Pons (tissue), 1 donor: ENCODE measurements at regions not wholly inside any gene's neighbourhood (a gene's known extent, or its start where the extent isn't known, plus 50 kb on each side); places are given as distances from the start of the nearest gene placed in this dataset.
A peak's percentile ranks its signal among the peaks of the same experiment; 100 is the strongest.

Source experiments
- DNase-seq: peaks from one replicate; pipeline ENCODE4 v3.0.0-alpha.2; 2016; ENCODE audit warnings: low spot score

DNA sequence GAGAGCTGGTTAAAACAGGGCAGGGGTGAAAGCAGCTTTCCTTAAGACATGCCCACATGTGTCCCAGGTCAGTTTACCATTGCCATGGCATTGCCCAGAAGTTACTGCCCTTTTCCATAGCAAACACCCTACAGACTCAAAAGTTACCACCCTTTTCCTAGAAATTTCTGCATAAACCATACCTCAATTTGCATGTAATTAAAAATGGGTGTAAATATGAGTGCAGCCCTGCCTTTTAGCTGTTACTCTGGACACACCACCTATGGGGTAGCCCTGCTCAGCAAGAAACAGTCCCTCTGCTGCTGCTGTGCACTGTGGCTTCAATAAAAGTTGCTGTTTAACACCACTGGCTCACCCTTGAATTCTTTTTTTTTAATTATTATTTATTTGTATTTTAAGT, 168.5 kb upstream of the C16orf82 start:
- DNase-seq: no peak

GRCh38 chr16:26901196-26901861, 165.4 kb upstream of the C16orf82 start:
- no peak for DNase-seq

DNA sequence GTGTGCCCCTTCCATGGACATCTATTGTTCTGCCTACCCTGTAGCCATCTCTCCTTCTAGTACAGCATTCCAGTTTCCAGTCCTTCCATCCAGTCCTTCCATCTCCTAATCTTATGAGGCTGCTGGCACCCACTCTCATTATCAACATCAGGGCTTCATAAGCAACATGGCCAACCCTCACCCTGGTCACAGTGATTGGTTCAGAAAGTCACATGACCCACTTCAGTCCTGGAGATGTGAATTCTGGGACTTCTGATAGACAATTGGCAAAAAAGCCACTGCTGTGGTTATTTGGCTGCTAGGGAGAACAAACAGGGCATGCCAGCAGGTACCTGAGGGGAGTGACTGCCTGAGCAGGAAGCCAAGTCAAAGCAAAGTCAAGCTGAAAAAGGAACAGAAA, 164.7 kb upstream of the C16orf82 start:
- DNase-seq: no peak

DNA sequence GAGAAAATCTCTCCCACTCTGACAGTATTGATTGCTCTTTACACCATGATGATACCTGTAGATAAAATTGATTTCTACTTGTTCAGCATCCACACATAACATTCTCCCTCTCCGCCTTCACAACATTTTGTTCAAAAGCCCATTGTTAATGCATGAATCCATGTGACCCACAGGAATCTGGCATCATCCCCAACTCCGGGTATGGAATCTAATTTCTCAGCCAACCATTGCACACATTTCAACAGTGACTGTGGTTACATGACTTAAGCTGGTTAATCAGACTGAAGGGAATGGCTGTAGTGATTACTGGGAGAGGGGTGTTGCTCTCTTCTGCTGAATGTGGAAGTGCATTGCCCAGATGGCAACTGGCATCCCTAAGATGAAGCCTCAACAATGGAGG, 161.4 kb upstream of the C16orf82 start:
- DNase-seq: peak; percentile 60

- DNase-seq: no peak
These were observed 157.1 kb upstream of the C16orf82 start for GRCh38 chr16:26909623-26910022.

DNA sequence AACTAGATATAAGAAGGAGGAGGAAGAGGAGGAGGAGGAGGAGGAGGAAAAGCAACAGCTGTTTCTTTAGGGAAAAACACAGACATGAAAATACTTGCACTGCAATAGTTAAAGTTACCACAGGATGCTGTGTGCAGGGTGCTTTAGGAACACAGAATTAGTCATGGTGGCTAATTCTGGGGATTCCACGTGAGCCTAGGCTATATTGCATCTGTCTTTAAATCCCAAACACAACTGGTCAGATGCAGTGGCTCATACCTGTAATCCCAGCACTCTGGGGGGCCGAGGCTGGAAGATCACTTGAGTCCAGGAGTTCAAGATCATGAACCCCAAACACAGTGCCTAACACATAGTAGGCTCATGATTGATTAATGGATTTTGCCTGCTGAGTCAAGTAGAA, 155.3 kb upstream of the C16orf82 start:
- no peak for DNase-seq

GRCh38 chr16:26913851-26914250, 152.9 kb upstream of the C16orf82 start:
- peak; percentile 7 for DNase-seq

DNA sequence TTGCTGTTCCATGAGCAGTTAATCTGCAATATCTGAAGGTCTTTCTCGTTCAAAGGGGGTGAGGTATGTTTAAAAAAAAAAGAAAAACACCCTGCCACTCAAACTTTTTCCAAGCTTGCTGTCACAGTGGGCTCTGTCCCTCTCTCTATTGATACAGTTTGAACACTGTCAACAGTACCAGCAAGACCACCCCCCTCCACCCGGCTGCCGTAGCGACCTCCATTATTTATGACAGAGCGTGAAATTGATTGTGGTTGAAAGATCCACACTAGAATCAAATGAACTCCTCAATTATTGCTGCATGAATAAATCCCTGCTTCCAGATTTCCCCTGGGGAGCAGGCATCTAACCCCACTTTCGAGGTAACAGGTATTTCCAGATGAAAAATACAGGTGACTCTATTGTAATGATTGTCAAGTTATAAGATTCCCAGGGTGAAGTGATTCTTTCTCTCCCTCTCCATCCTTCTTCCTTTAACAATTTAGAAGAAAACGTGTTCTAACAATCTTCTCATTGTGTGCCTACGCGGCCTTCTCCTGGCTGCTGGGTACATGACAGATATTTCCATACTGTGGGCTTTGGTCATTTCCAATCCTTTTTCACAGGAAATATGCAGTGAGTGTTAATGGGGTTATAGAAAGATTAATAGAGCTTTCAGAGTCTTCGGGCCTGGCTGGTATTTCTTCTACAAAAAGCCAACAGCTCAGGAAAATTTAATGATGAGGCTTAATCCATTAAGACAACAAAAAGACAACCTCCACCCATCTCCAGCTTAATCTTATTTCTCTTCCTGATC, 135.7 kb upstream of the C16orf82 start:
- no peak for DNase-seq

- DNase-seq: no peak
These were observed 116.1 kb upstream of the C16orf82 start for GRCh38 chr16:26950636-26951035.

GRCh38 chr16:26951950-26952349, 114.8 kb upstream of the C16orf82 start:
- DNase-seq: no peak

DNA sequence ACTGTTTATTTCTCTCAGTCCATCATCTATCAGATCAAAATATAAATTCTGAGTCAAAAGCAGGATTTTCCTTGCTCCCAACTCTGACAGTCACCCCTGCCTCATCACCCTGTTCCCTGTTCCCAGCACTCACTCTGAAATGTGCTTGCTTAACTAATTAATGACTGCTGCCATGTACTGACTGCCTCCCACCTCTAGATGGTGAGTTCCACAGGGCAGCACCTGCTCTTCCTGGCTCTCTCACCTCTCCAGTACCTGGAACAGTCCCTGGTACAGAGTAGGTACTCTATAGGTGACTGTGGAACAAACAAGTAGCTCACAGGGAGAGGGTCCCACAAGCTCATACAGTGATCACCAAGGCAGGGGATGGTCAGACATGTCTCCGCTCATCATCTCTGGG, 114.3 kb upstream of the C16orf82 start:
- no peak for DNase-seq

DNA sequence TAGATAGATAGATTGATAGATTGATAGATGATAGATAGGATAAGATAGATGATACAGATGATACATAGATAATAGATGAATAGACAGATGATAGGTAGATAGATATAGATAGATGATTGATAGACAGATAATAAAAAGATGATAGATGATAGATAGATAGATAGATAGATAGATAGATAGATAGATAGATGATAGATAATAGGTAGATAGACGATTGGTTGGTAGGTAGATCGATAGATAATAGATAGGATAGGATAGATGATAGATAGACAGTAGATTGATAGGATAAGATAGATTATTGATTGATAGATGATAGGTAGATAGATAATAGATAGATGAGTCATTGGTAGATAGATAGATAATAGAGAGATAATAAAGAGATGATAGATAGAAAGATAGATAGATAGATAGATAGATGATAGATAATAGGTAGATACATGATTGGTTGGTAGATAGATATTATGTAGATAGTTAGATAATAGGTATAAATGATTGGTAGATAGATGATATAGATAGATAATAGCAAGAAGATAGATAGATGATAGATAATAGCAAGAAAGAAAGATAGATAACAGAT, 109.4 kb upstream of the C16orf82 start:
- DNase-seq: no peak

DNA sequence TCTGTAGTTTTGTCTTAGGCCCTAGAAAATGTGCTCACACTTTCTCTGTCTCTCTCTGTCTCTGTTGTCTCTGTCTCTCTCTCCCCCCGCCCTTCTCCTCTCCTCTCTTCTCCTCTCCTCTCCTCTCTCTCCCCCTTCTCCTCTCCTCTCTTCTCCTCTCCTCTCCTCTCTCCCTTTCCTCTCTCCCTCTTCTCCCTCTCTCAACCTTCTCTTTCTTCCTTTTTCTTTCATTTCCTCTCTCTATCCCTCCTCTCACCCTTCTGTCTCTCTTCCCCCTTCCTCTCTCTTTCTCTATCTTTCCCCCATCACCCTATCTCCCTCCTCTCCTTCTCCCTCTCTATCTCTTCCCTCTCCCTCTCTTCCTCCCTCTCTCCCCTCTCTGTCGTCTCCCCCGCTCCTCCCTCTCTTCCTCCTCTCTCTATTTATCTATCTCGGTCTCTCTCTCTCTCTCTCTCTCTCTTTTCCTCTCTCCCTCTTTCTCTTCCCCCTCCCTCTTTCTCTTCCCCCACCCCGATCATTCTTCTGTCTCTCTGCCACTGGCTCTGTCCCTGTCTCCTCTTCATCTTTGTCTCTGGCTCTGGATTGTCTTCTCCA, 107.2 kb upstream of the C16orf82 start:
- DNase-seq: no peak

DNA sequence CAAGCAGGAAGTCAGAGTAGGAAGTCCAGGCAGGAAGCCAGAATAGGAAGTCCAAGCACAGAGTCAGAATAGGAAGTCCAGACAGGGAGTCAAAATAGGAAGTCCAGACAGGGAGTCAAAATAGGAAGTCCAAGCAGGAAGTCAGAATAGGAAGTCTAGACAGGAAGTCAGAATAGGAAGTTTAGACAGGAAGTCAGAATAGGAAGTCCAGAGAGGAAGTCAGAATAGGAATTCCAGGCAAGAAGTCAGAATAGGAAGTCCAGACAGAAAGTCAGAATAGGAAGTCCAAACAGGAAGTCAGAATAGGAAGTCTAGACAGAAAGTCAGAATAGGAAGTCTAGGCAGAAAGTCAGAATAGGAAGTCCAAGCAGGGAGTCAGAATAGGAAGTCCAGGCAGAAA, 105.3 kb upstream of the C16orf82 start:
- DNase-seq: no peak

GRCh38 chr16:26963109-26963508, 103.6 kb upstream of the C16orf82 start:
- no peak for DNase-seq

DNA sequence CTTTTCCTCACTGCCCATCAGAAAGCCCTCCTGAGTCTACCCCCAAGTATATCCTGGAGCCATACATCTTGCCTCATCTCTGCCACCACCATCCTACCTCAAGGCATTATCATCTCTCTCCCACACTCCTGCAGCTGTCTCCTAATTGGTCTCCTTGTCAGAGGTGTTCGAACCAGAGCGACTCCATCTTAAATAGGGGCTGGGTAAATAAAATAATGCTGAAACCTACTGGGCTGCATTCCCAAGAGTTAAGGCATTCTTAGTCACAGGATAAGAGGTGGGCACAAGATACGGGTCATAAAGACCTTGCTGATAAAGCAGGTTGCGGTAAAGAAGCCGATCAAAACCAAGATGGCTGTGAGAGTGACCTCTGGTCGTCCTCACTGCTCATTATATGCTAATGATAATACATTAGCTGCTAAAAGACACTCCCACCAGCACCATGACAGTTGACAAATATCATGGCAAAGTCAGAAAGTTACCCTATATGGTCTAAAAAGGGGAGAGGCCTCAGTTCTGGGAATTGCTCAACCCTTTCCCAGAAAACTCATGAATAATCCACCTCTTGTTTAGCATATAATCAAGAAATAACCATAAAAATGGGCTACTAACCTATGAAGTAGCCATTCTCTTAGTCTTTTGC, 97.0 kb upstream of the C16orf82 start:
- no peak for DNase-seq

DNA sequence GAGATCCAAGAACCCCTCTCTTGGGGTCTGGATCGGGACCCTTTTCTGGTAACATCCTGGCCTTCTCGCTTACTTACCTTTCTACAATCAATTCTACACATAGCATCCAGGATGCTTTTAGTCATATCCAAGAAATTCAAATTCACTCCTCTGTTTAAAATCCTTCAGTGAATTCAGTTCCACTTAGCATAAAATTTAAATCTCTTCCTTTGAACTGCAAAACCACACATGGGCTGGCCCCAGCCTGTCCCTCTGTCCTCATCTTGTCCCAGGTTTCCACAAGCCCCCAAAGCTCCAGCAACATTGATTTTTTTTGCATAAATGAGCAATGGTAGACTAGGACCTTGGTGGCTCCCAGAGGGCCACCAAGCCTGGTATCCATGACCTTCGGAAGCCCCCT, 96.4 kb upstream of the C16orf82 start:
- DNase-seq: no peak

DNA sequence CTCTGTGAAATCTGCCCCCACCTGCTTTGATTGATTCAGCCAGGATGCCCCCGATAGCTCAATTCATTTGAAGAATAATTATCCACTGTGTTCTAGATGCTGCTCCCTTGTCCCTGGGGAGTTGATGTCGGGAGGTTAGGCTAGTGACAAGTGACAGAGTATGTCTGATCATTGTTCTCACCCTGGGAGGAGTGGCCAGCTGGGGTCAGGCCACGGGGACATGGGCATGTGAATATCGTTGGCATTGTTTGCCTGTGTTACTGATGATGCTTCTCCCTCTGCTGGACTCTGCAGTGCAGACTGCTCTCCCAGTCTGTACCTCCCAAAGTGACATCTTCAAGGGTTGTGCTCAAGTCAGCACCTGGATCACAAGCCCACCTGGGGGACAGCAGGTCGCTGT, 89.9 kb upstream of the C16orf82 start:
- peak; percentile 6 for DNase-seq

DNA sequence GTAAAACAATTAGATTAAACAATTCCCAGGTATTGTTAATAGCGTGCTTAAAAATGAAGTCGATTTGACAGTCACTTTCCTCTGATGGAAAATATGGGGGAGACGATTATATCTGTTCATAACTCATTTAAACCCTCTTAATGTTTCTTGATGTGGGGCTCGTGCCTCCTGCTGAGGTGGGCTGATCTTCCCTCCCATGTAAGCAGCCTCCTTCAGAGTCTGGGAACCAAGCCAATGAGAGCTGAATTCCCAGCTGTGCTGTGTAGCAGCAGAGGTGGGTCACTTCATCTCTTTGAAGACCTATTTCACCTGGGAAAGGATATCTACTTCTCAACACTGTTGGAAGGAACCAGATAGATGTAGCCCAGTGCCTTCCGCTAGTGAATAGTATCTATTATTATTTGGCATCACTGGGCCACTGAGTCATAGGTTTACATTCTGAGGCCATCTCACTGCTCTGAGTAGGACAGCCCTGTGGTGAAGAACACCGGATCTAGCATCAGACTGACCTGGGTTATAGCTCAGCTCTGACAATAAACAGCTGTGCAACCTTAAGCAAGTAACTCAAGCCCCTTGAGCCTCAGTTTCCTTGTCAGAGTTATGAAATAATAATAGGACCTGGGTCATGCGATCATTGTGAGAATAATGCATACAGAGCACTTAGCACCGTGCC, 85.3 kb upstream of the C16orf82 start:
- no peak for DNase-seq

- DNase-seq: no peak
These were observed 84.3 kb upstream of the C16orf82 start for GRCh38 chr16:26982422-26982821.

DNA sequence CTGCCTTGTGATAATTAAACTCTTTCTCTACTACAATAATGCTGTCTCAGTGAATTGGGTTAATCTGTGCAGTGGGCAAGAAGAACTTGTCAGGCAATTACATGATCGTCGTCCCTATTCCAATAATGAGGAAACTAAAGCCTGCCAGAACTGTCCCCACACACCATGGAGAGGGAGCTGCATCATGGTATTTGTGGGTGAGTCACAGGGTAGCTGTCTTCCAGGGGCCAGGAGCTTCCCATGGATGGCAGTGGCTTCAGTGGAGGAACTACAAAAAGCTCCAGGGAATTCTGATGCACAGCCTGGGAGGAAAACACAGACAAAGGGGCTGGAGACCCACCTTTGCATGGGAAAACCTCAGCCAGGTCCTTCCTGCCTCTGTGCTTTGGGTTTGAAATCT, 83.3 kb upstream of the C16orf82 start:
- no peak for DNase-seq
